Astrocyte of the spinal cord (primary cell): ENCODE measurements at regions not wholly inside any gene's neighbourhood (a gene's known extent, or its start where the extent isn't known, plus 50 kb on each side); places are given as distances from the start of the nearest gene placed in this dataset.

ENCODE experiments used
- DNase-seq: peaks from one replicate; pipeline ENCODE4 v3.0.0; 2011; ENCODE audit warnings: low read depth, low spot score
- H3K4me3 ChIP-seq: 2 replicates; pipeline ENCODE4 v1.5.1; 2011; ENCODE audit warnings: low read depth, mild to moderate bottlenecking, low read length, moderate library complexity
- in situ Hi-C: cut with HindIII; loops from 2 replicates; pipeline ENCODE4 v1.10.0; 2017; ENCODE audit warnings: low sequenced_read_pairs
- TF ChIP-seq, protein P1 (sequence below): IDR thresholded peaks from 2 replicates; pipeline ENCODE4 v1.5.1; 2012; ENCODE audit warnings: low read depth, mild to moderate bottlenecking, low read length, inconsistent platforms

GRCh38 chr11:98194611-98195010, 826.1 kb upstream of the CNTN5 start:
- in situ Hi-C loops = no loop called here
- TF ChIP-seq, protein P1, sequence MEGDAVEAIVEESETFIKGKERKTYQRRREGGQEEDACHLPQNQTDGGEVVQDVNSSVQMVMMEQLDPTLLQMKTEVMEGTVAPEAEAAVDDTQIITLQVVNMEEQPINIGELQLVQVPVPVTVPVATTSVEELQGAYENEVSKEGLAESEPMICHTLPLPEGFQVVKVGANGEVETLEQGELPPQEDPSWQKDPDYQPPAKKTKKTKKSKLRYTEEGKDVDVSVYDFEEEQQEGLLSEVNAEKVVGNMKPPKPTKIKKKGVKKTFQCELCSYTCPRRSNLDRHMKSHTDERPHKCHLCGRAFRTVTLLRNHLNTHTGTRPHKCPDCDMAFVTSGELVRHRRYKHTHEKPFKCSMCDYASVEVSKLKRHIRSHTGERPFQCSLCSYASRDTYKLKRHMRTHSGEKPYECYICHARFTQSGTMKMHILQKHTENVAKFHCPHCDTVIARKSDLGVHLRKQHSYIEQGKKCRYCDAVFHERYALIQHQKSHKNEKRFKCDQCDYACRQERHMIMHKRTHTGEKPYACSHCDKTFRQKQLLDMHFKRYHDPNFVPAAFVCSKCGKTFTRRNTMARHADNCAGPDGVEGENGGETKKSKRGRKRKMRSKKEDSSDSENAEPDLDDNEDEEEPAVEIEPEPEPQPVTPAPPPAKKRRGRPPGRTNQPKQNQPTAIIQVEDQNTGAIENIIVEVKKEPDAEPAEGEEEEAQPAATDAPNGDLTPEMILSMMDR = no peak
- DNase-seq = no peak
- no peak overlapping the region for H3K4me3 ChIP-seq

GRCh38 chr11:98195300-98195699, 825.4 kb upstream of the CNTN5 start:
- DNase-seq = no peak
- in situ Hi-C loops = no loop called here
- no peak overlapping the region for H3K4me3 ChIP-seq
- TF ChIP-seq, protein P1 = no peak

DNA sequence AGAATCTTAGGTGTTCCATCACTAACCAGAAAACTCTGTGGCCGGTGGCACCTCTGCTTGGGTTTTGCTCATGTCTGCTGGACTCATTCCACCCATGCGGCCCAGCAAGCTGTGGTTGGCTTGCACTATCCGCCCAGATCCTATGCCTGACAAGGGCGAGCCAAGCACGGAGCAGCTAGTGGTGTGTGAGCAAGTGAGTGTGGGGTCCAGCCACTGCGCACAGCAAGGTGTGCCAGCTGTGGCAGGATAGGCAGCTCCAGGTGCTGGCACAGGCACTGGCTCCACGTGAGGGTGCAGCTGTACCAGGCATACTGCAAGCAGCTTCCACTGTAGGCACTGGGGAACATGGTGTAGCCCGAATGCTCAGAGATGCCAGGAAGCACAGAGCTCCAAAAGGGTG, 813.7 kb upstream of the CNTN5 start:
- in situ Hi-C loops = no loop called here

GRCh38 chr11:98227278-98227677, 793.5 kb upstream of the CNTN5 start:
- no peak for DNase-seq

More for the DNA sequence above, 813.7 kb upstream of the CNTN5 start:
- DNase-seq = no peak
- TF ChIP-seq, protein P1 = no peak
- no peak overlapping the region for H3K4me3 ChIP-seq

DNA sequence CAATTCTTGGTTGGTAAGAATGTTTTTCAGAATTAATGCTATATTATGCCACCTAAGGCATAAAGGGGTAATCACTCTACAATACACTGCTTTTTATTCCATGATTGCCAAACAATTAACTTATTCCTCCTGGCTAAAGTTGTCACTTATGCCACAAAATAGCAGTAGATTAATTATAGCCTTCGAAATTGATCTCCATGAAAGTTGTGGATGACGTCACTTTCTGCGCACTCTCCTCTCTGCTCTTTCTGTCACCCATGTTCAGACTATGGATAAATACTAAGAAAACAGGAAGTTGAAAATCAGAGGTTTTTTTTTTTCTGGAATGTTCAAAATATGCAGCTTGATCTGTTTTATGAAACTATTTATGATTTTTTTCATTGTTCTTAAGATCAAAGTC, 790.1 kb upstream of the CNTN5 start:
- H3K4me3 ChIP-seq = no peak overlapping the region
- DNase-seq = no peak
- in situ Hi-C loops = no loop called here
- TF ChIP-seq, protein P1 = no peak

More at GRCh38 chr11:98227278-98227677, 793.5 kb upstream of the CNTN5 start:
- in situ Hi-C loops = no loop called here
- no peak overlapping the region for H3K4me3 ChIP-seq
- TF ChIP-seq, protein P1 = no peak

- no peak overlapping the region for H3K4me3 ChIP-seq
- TF ChIP-seq, protein P1 = no peak
- DNase-seq = no peak
- in situ Hi-C loops = no loop called here
Observed at GRCh38 chr11:98234698-98235097, 786.1 kb upstream of the CNTN5 start.

GRCh38 chr11:98243897-98244296, 776.9 kb upstream of the CNTN5 start:
- in situ Hi-C loops = no loop called here
- TF ChIP-seq, protein P1 = no peak
- no peak overlapping the region for H3K4me3 ChIP-seq
- DNase-seq = no peak
